A549 (cell line): ENCODE measurements at regions not wholly inside any gene's neighbourhood (a gene's known extent, or its start where the extent isn't known, plus 50 kb on each side); places are given as distances from the start of the nearest gene placed in this dataset.

Experiments used
- BHLHE40 ChIP-seq: IDR thresholded peaks from 2 replicates; pipeline ENCODE4 v1.6.1; 2012; ENCODE audit warnings: low read depth, low read length, inconsistent platforms
- POLR2A ChIP-seq: IDR thresholded peaks from 2 replicates; pipeline ENCODE4 v1.6.1; 2012; ENCODE audit warnings: mild to moderate bottlenecking, low read length

DNA sequence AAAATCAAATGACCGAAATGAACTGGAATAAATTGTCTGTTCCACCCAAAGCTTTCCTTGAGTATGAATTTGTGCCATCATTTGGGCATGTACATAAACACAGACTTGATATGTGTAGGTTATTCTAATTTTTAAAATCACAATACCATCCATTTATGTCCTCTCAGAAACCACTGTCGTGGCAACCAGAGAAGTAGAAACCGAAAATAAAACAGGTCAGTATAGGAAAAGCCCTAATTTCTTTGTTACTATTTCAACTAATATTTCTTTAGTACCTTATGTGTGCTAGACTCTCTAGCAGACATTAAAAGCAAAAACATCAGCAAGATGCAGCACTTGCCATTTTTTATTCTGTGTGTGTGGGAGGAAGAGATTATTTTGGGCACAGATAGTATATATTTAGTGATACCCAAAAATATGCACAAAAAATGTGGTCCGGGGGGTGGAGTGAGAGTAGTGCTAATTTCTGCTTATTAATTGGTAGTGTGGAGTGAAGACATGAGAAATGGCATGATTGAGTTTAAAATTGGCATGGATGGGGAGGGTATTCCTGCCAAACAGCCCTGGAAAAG lies 130.8 kb upstream of the CNTN1 start:
- TF ChIP-seq POLR2A (no peak), BHLHE40 (no peak)
